CD8-positive, alpha-beta memory T cell (primary cell): ENCODE measurements at regions not wholly inside any gene's neighbourhood (a gene's known extent, or its start where the extent isn't known, plus 50 kb on each side); places are given as distances from the start of the nearest gene placed in this dataset.
"Not testable (repeated sequence)": the region's sequence is repeated elsewhere in the genome, so short reads cannot be mapped to it uniquely, and the experiment has no call there.

Experiments used
- CTCF ChIA-PET: fragments of 350-600 bp; sonication (Branson Sonifier 250); formaldehyde crosslinking; loops from one replicate; lab custom pipeline; 2021; ENCODE audit warnings: antibody characterized with exemption; lab: Charles Lee
- POLR2A ChIA-PET: fragments of 350-600 bp; sonication (Branson Sonifier 250); formaldehyde crosslinking; loops from one replicate; lab custom pipeline; 2021; ENCODE audit warnings: antibody characterized with exemption; lab: Charles Lee
- DNase-seq, 5 donors: peaks; one replicate each; pipeline versions ENCODE4 v3.0.0 to v3.0.0-alpha.2; 2020 to 2022; ENCODE audit warnings: mixed read lengths in 1 of 5
- H3K27ac ChIP-seq: one replicate; pipeline ENCODE4 v1.7.0; 2013; ENCODE audit warnings: low read depth, mild to moderate bottlenecking, low read length, moderate library complexity
- H3K27me3 ChIP-seq: 2 replicates; pipeline ENCODE4 v1.7.0; 2013; ENCODE audit warnings: low read length, mild to moderate bottlenecking; ENCODE audit not compliant: insufficient read depth, poor library complexity, severe bottlenecking
- H3K36me3 ChIP-seq: 2 replicates; pipeline ENCODE4 v1.7.0; 2013; ENCODE audit warnings: mild to moderate bottlenecking, low read length, moderate library complexity; ENCODE audit not compliant: insufficient read depth
- H3K4me1 ChIP-seq: 2 replicates; pipeline ENCODE4 v1.7.0; 2013; ENCODE audit warnings: mild to moderate bottlenecking, low read length, moderate library complexity; ENCODE audit not compliant: insufficient read depth
- H3K4me3 ChIP-seq: 2 replicates; pipeline ENCODE4 v1.7.0; 2013; ENCODE audit warnings: mild to moderate bottlenecking, low read length
- H3K9me3 ChIP-seq: 2 replicates; pipeline ENCODE4 v1.7.0; 2013; ENCODE audit warnings: mild to moderate bottlenecking, low read length
- H3K27ac Mint-ChIP-seq, 8 donors: one replicate each; pipeline ENCODE4 v1.8.0; 2020 to 2021; ENCODE audit warnings: mixed read lengths in 8 of 8, mild to moderate bottlenecking in 6 of 8, inconsistent platforms in 3 of 8, moderate library complexity in 3 of 8
- H3K27me3 Mint-ChIP-seq, 2 donors: one replicate each; pipeline ENCODE4 v1.8.0; 2020 to 2021; ENCODE audit warnings: mixed read lengths in 2 of 2, mild to moderate bottlenecking in 1 of 2, moderate library complexity in 1 of 2
- H3K36me3 Mint-ChIP-seq, 3 donors: one replicate each; pipeline ENCODE4 v1.8.0; 2020 to 2021; ENCODE audit warnings: mixed read lengths in 3 of 3, inconsistent platforms in 1 of 3, mild to moderate bottlenecking in 1 of 3
- H3K4me1 Mint-ChIP-seq, 3 donors: one replicate each; pipeline ENCODE4 v1.8.0; 2020 to 2021; ENCODE audit warnings: mixed read lengths in 3 of 3, inconsistent platforms in 1 of 3, mild to moderate bottlenecking in 1 of 3
- H3K4me3 Mint-ChIP-seq, 7 donors: one replicate each; pipeline ENCODE4 v1.8.0; 2020 to 2021; ENCODE audit warnings: mixed read lengths in 7 of 7, mild to moderate bottlenecking in 6 of 7, moderate library complexity in 4 of 7, inconsistent platforms in 2 of 7
- H3K9me3 Mint-ChIP-seq, 5 donors: one replicate each; pipeline ENCODE4 v1.8.0; 2020 to 2022; ENCODE audit warnings: mixed read lengths in 5 of 5, mild to moderate bottlenecking in 3 of 5, moderate library complexity in 2 of 5, inconsistent platforms in 1 of 5

DNA sequence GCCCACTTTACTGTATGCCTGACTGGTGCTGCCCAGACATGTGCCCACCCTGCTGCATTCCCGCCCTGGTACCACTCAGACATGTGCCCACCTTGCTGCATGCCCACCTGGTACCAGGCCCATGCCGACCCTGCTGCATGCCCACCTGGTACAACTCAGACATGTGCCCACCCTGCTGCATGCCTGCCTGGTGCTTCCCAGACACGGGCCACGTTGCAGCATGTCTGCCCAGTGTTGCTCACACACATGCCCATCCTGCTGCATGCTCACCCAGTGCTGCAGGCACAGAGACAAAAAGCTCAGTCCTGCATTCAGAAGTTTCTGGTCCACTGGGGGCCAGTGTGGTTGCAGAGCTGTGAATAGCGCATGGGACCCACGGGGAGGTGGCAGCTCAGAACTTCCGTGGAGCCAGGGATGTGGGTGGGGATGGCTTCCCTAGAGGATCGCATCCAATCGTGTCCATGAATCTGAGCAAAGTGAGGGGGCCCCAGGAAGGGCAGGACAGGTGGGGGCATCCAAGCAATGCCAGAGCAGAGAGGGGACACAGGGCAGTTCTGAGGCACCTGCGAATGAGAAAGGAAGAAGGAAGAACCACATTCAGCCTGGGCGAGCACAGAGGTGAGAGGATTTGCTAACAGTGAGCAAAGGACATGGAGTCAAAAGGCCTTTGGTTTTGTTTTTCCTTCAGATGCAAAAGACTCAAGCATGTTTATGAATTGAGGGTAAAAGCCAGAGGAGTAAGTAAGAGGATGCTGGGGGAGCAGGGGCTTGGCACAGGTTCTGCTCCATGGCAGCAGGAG lies 175.9 kb upstream of the C14orf180 start:
- H3K27me3 ChIP-seq: no peaks in the 10 kb centered on the region
- H3K4me1 ChIP-seq: peaks cover 15% of the 10 kb centered on the region
- no peak overlapping the region for H3K27ac ChIP-seq
- Mint-ChIP-seq H3K9me3 (peaks cover 3 to 13% (median 5%) of the 10 kb centered on the region in 5 donors), H3K27me3 (peaks cover 1 to 26% of the 10 kb centered on the region in 2 donors), H3K4me3 (no peak overlapping the region), H3K36me3 (peaks cover 0 to 8% (median 5%) of the 10 kb centered on the region in 3 donors), H3K4me1 (peaks cover 10 to 13% (median 13%) of the 10 kb centered on the region in 3 donors), H3K27ac (peak overlapping the region in 3 of 8 donors; percentile 17 to 65 (median 59))
- H3K36me3 ChIP-seq: no peaks in the 10 kb centered on the region
- POLR2A ChIA-PET: no interaction called here
- DNase-seq: no peak
- H3K9me3 ChIP-seq: no peaks in the 10 kb centered on the region
- no peak overlapping the region for H3K4me3 ChIP-seq
- CTCF ChIA-PET: no interaction called here

DNA sequence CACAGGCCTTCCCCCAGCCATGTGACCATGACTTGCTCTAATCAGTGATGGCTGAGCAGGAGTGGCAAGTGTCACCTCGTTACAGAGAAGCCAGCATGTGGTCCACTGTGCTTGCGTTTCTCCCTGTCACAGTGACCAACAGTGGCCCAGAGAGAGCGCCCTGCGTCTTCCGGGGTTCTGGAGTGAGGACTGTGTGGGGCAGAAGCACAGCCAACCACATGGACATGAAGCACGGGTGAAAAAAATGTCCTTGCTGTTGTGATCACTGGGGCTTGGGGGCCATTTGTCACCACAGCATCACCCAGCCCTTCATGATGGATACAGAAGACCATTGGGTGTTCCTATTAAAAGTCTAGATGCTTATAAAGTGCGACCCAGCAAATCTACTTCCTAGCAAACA lies 174.6 kb upstream of the C14orf180 start:
- H3K4me1 Mint-ChIP-seq: peaks cover under 1 to 2% (median 2%) of the 10 kb centered on the region in 3 donors
- Histone ChIP-seq H3K4me3 (no peak overlapping the region), H3K9me3 (no peaks in the 10 kb centered on the region), H3K4me1 (peaks cover 2% of the 10 kb centered on the region), H3K36me3 (no peaks in the 10 kb centered on the region), H3K27me3 (no peaks in the 10 kb centered on the region), H3K27ac (no peak overlapping the region)
- no peak overlapping the region for H3K27ac Mint-ChIP-seq
- peaks cover under 1 to 26% of the 10 kb centered on the region in 2 donors for H3K27me3 Mint-ChIP-seq
- DNase-seq: no peak
- ChIA-PET POLR2A (no interaction called here), CTCF (no interaction called here)
- no peak overlapping the region for H3K4me3 Mint-ChIP-seq
- peaks cover 0 to 16% (median 6%) of the 10 kb centered on the region in 3 donors for H3K36me3 Mint-ChIP-seq
- peaks cover 2 to 16% (median 7%) of the 10 kb centered on the region in 5 donors for H3K9me3 Mint-ChIP-seq

DNA sequence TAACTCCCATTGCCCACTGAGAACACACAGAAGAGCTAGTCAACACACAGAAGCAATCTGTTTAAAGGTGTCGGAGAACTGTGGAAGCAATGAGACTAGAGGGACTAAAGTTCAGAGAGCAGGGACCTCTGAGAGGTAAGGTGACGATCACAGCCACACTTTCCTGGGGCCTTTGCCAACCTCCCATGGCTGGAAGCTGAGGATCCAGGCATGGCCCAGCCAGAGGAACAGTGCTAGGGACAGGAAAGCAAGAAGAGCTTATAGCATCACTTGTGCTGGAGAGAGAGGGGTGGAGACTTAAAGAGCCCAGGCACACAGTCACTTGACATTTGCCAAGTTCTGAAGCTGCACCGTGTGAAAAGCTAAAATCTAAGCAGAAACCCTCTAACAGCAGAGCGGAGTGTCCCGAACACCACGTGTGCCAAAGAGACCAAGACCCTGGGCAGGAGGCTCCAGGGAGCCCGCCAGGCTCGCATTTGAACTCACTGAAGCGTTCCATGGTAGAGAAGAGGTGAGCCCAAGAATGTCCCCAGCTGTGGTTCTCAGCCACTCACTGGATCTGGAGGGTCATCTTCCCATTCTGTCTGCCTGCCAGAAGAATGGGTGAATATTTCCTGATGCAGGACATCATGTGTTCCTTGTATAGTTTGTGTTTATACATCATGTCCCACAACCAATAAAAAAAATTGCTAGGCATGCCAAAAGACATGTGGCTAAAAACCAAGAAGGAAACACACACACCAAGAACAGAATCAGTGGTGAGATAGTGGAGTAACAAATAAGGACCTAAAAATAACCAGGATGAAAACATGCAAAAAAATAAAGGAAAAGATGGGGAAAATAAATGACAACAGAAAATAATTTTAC lies 174.0 kb upstream of the C14orf180 start:
- Histone ChIP-seq H3K36me3 (no peaks in the 10 kb centered on the region), H3K27me3 (no peaks in the 10 kb centered on the region), H3K4me3 (no peak overlapping the region), H3K9me3 (no peaks in the 10 kb centered on the region), H3K27ac (no peak overlapping the region), H3K4me1 (no peaks in the 10 kb centered on the region)
- Mint-ChIP-seq H3K4me1 (no peaks in the 10 kb centered on the region), H3K27me3 (peaks cover 0 to 26% of the 10 kb centered on the region in 2 donors), H3K4me3 (no peak overlapping the region), H3K36me3 (peaks cover 0 to 16% (median 6%) of the 10 kb centered on the region in 3 donors), H3K27ac (no peak overlapping the region), H3K9me3 (peaks cover 2 to 16% (median 7%) of the 10 kb centered on the region in 5 donors)
- ChIA-PET CTCF (no interaction called here), POLR2A (no interaction called here)
- no peak for DNase-seq

DNA sequence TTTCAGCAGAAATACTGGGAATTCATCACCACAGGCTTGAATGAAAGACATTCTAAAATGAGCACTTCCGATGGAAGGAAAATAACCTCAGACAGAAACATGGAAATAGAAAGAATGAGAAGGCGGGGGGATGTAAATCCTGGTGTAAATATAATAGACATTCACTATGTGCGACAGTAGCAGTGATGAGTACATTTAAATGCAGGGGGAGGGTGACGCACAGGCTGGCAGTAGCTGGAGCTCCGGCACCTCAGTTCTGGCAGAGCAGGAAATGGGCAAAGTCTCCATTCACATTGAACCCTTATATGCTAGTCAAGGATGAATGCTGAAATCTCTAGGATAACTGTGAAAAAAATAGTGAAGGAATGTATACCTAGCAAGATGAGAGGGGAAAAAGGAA lies 172.7 kb upstream of the C14orf180 start:
- Histone ChIP-seq H3K27ac (no peak overlapping the region), H3K9me3 (no peaks in the 10 kb centered on the region), H3K4me3 (no peak overlapping the region), H3K36me3 (no peaks in the 10 kb centered on the region), H3K4me1 (no peaks in the 10 kb centered on the region), H3K27me3 (no peaks in the 10 kb centered on the region)
- CTCF ChIA-PET: no interaction called here
- no peak for DNase-seq
- Mint-ChIP-seq H3K36me3 (peaks cover 0 to 16% (median 6%) of the 10 kb centered on the region in 3 donors), H3K27ac (peak overlapping the region in 1 of 8 donors; percentile 72), H3K4me1 (no peaks in the 10 kb centered on the region), H3K4me3 (no peak overlapping the region), H3K27me3 (peaks cover 2 to 26% of the 10 kb centered on the region in 2 donors), H3K9me3 (peaks cover 2 to 16% (median 7%) of the 10 kb centered on the region in 5 donors)
- POLR2A ChIA-PET: no interaction called here

DNA sequence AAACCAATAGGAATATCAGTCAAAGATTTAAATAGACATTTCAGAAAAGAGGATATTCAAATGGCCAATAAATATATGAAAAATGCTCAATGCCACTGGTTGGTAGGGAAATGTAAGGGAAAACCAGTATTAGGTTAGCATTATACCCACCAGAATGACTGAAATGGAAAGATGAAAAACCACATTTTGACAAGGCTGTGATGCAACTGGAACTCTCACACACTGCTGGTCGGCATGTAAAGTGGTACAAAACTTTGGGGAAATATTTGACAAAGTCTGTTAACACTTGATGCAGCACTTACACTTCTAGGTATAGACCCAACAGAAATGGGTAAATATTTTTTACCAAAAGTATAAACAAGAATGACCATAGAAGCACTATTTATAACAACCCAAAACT lies 163.2 kb upstream of the C14orf180 start:
- H3K9me3 Mint-ChIP-seq: no peaks in the 10 kb centered on the region
- no peaks in the 10 kb centered on the region for H3K36me3 Mint-ChIP-seq
- H3K27me3 Mint-ChIP-seq: peaks cover 6 to 8% of the 10 kb centered on the region in 2 donors
- H3K9me3 ChIP-seq: no peaks in the 10 kb centered on the region
- no peak overlapping the region for H3K4me3 ChIP-seq
- H3K4me1 Mint-ChIP-seq: peaks cover 5 to 6% (median 5%) of the 10 kb centered on the region in 3 donors
- H3K4me1 ChIP-seq: no peaks in the 10 kb centered on the region
- CTCF ChIA-PET: no interaction called here
- H3K36me3 ChIP-seq: no peaks in the 10 kb centered on the region
- POLR2A ChIA-PET: no interaction called here
- H3K27ac Mint-ChIP-seq: no peak overlapping the region
- H3K4me3 Mint-ChIP-seq: no peak overlapping the region
- no peaks in the 10 kb centered on the region for H3K27me3 ChIP-seq
- no peak for DNase-seq
- H3K27ac ChIP-seq: no peak overlapping the region

DNA sequence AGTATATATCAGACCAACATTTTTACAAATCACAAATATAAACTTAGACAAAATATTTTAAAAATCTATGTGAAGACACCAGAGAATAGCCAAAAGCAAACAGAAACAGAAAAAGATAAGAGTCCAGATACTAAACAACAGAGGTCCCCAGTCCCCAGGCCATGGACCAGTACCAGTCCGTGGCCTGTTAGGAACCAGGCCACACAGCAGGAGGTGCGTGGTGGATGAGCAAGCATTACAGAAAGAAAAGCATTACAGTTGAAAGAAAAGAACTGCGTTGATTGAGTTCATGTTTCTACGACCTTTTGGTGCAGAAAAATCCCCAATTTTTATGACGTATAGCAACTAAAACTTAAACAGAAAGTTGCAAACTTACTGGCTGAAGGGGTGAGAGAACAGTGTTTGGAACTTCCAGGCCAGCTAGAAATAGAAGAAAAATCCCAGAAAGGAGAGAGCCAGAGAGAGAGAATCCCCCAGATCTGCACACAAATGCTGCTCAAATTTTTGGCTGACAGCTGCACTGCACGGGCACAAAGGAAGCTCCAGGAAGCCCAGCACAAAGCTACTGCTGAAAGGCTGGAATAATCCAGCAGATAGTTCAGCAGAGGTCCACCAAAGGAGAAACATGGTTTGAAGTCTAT lies 159.6 kb upstream of the C14orf180 start:
- Mint-ChIP-seq H3K4me1 (peaks cover 5 to 6% (median 5%) of the 10 kb centered on the region in 3 donors), H3K36me3 (no peaks in the 10 kb centered on the region), H3K27me3 (peaks cover 1 to 8% of the 10 kb centered on the region in 2 donors), H3K9me3 (no peaks in the 10 kb centered on the region), H3K27ac (peak overlapping the region in 3 of 8 donors; percentile 6 to 54 (median 34)), H3K4me3 (no peak overlapping the region)
- Histone ChIP-seq H3K4me3 (no peak overlapping the region), H3K4me1 (no peaks in the 10 kb centered on the region), H3K36me3 (no peaks in the 10 kb centered on the region), H3K27me3 (no peaks in the 10 kb centered on the region), H3K27ac (no peak overlapping the region), H3K9me3 (no peaks in the 10 kb centered on the region)
- ChIA-PET POLR2A (no interaction called here), CTCF (no interaction called here)
- DNase-seq: no peak

DNA sequence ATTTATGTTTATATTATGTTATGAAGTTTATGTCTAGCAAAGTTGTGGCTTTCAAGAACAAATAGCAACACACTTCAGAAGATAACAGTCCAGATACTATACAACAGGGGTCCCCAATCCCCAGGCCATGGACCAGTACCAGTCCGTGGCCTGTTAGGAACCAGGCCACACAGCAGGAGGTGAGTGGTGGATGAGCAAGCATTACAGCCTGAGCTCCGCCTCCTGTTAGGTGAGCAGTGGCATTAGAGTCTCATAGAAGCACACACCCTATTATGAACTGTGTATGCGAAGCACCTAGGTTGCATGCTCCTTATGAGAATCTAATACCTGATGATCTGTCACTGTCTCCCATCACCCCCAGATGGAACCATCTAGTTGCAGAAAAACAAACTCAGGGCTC lies 159.0 kb upstream of the C14orf180 start:
- DNase-seq, H3K4me1 Mint-ChIP-seq, POLR2A ChIA-PET, H3K9me3 ChIP-seq, H3K36me3 ChIP-seq, H3K27me3 Mint-ChIP-seq, H3K4me3 ChIP-seq, H3K27me3 ChIP-seq, H3K4me1 ChIP-seq, H3K9me3 Mint-ChIP-seq, H3K27ac ChIP-seq, H3K4me3 Mint-ChIP-seq, CTCF ChIA-PET, H3K36me3 Mint-ChIP-seq: not testable (repeated sequence)
- peak overlapping the region in 2 of 8 donors; percentile 40 to 54 for H3K27ac Mint-ChIP-seq
